ENCODE measurements at regions not wholly inside any gene's neighbourhood (a gene's known extent, or its start where the extent isn't known, plus 50 kb on each side); places are given as distances from the start of the nearest gene placed in this dataset.

DNA sequence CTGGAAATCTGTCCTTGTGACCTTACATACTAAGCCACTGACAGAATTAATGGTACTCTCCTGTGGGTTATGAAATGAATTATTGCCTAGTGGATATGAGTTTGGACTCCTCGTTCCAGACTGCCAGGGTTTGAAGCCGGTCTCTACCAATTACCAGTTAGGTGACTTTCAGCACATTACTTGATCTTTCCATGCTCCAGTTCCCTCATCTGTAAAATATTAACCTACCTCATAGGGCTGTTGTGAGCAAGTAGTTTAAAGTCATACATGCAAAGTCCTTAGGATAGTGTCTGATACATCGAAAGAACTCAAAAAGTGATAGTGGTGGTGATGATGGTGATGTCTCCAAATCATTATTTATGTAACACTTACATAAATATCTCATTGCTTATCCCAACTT is 373.5 kb upstream of the ARX start:
- no peak for DNase-seq (ENCODE audit: extremely low spot score, unreplicated experiment)
- H3K27ac Mint-ChIP-seq (ENCODE audit: unreplicated experiment) = no peak overlapping the region
- no peaks in the 10 kb centered on the region for H3K27me3 Mint-ChIP-seq (ENCODE audit: unreplicated experiment)
- no peak overlapping the region for H3K4me3 Mint-ChIP-seq (ENCODE audit: unreplicated experiment)
- TF ChIP-seq CTCF (IDR thresholded peaks at IDR 0.05) = no peak
- H3K36me3 Mint-ChIP-seq (ENCODE audit: unreplicated experiment) = no peaks in the 10 kb centered on the region
- no peaks in the 10 kb centered on the region for H3K4me1 Mint-ChIP-seq (ENCODE audit: unreplicated experiment)
- peaks cover 21% of the 10 kb centered on the region for H3K9me3 Mint-ChIP-seq (ENCODE audit: unreplicated experiment)

GRCh38 chrX:25383196-25383595 is 367.4 kb upstream of the ARX start:
- Mint-ChIP-seq H3K9me3 (ENCODE audit: unreplicated experiment) (no peaks in the 10 kb centered on the region), H3K4me1 (ENCODE audit: unreplicated experiment) (no peaks in the 10 kb centered on the region), H3K4me3 (ENCODE audit: unreplicated experiment) (no peak overlapping the region), H3K27me3 (ENCODE audit: unreplicated experiment) (no peaks in the 10 kb centered on the region), H3K36me3 (ENCODE audit: unreplicated experiment) (no peaks in the 10 kb centered on the region), H3K27ac (ENCODE audit: unreplicated experiment) (no peak overlapping the region)
- no peak for TF ChIP-seq CTCF (IDR thresholded peaks at IDR 0.05)
- DNase-seq (ENCODE audit: extremely low spot score, unreplicated experiment) = no peak

- Mint-ChIP-seq H3K27ac (ENCODE audit: unreplicated experiment) (no peak overlapping the region), H3K4me3 (ENCODE audit: unreplicated experiment) (no peak overlapping the region)
Measured at GRCh38 chrX:25356456-25356855, 340.7 kb upstream of the ARX start.

GRCh38 chrX:25344161-25344936 is 328.6 kb upstream of the ARX start:
- Mint-ChIP-seq H3K4me3 (ENCODE audit: unreplicated experiment) (no peak overlapping the region), H3K27me3 (ENCODE audit: unreplicated experiment) (no peaks in the 10 kb centered on the region), H3K36me3 (ENCODE audit: unreplicated experiment) (no peaks in the 10 kb centered on the region), H3K9me3 (ENCODE audit: unreplicated experiment) (peaks cover 12% of the 10 kb centered on the region), H3K4me1 (ENCODE audit: unreplicated experiment) (no peaks in the 10 kb centered on the region), H3K27ac (ENCODE audit: unreplicated experiment) (no peak overlapping the region)
- no peak for DNase-seq (ENCODE audit: extremely low spot score, unreplicated experiment)
- no peak for TF ChIP-seq CTCF (IDR thresholded peaks at IDR 0.05)

More at GRCh38 chrX:25356456-25356855, 340.7 kb upstream of the ARX start:
- Mint-ChIP-seq H3K27me3 (ENCODE audit: unreplicated experiment) (no peaks in the 10 kb centered on the region), H3K9me3 (ENCODE audit: unreplicated experiment) (peaks cover 4% of the 10 kb centered on the region), H3K36me3 (ENCODE audit: unreplicated experiment) (no peaks in the 10 kb centered on the region), H3K4me1 (ENCODE audit: unreplicated experiment) (no peaks in the 10 kb centered on the region)
- TF ChIP-seq CTCF (IDR thresholded peaks at IDR 0.05) = no peak
- no peak for DNase-seq (ENCODE audit: extremely low spot score, unreplicated experiment)

- no peaks in the 10 kb centered on the region for H3K4me1 Mint-ChIP-seq (ENCODE audit: unreplicated experiment)
- no peak for TF ChIP-seq CTCF (IDR thresholded peaks at IDR 0.05)
- H3K27me3 Mint-ChIP-seq (ENCODE audit: unreplicated experiment) = no peaks in the 10 kb centered on the region
- no peak overlapping the region for H3K27ac Mint-ChIP-seq (ENCODE audit: unreplicated experiment)
- H3K4me3 Mint-ChIP-seq (ENCODE audit: unreplicated experiment) = no peak overlapping the region
- peaks cover 17% of the 10 kb centered on the region for H3K9me3 Mint-ChIP-seq (ENCODE audit: unreplicated experiment)
- no peak for DNase-seq (ENCODE audit: extremely low spot score, unreplicated experiment)
- no peaks in the 10 kb centered on the region for H3K36me3 Mint-ChIP-seq (ENCODE audit: unreplicated experiment)
Measured at GRCh38 chrX:25343060-25343459, 327.3 kb upstream of the ARX start.

All from osteocyte (in vitro differentiated cells).